Neural cell (in vitro differentiated cells): ENCODE measurements at regions not wholly inside any gene's neighbourhood (a gene's known extent, or its start where the extent isn't known, plus 50 kb on each side); places are given as distances from the start of the nearest gene placed in this dataset.

Source experiments
- H2AFZ ChIP-seq: fragments of 200-600, 300-800 bp; sonication (generic), shearing (Covaris generic); 2 replicates; pipeline ENCODE4 v1.6.0; 2014; ENCODE audit warnings: low read depth, mild to moderate bottlenecking, antibody characterized with exemption, low read length, moderate library complexity
- H3F3A ChIP-seq: fragments of 200-600 bp; shearing (Covaris generic); 2 replicates; pipeline ENCODE4 v1.6.1; 2016; ENCODE audit warnings: mild to moderate bottlenecking, moderate library complexity, mixed read lengths, antibody characterized with exemption, low read length; ENCODE audit not compliant: insufficient read depth, poor library complexity, severe bottlenecking
- H3K27ac ChIP-seq: fragments of 200-600, 300-800 bp; sonication (generic), shearing (Covaris generic); 2 replicates; pipeline ENCODE4 v1.5.1; 2014; ENCODE audit warnings: mild to moderate bottlenecking, low read length, moderate library complexity
- H3K27me3 ChIP-seq: fragments of 300-800, 200-600 bp; sonication (generic), shearing (Covaris generic); 2 replicates; pipeline ENCODE4 v1.6.0; 2014; ENCODE audit warnings: mild to moderate bottlenecking, low read depth, low read length, moderate library complexity; ENCODE audit not compliant: insufficient read depth
- H3K36me3 ChIP-seq: fragments of 300-800, 200-600 bp; sonication (generic), shearing (Covaris generic); 2 replicates; pipeline ENCODE4 v1.5.1; 2014; ENCODE audit warnings: mild to moderate bottlenecking, antibody characterized with exemption, low read length, moderate library complexity; ENCODE audit not compliant: insufficient read depth
- H3K4me2 ChIP-seq: fragments of 300-800, 200-600 bp; sonication (generic), shearing (Covaris generic); 2 replicates; pipeline ENCODE4 v1.6.0; 2014; ENCODE audit warnings: mild to moderate bottlenecking, low read length
- H3K4me3 ChIP-seq: fragments of 300-800, 200-600 bp; sonication (generic), shearing (Covaris generic); 2 replicates; pipeline ENCODE4 v1.5.1; 2014; ENCODE audit warnings: mild to moderate bottlenecking, low read length, moderate library complexity
- H3K79me2 ChIP-seq: fragments of 200-600 bp; shearing (Covaris generic); replicated peaks from 2 replicates; pipeline ENCODE4 v1.6.0; 2014; ENCODE audit warnings: mild to moderate bottlenecking, low read length, moderate library complexity; ENCODE audit not compliant: insufficient read depth
- H3K9ac ChIP-seq: fragments of 300-800, 200-600 bp; sonication (generic), shearing (Covaris generic); 2 replicates; pipeline ENCODE4 v1.6.1; 2016; ENCODE audit warnings: mild to moderate bottlenecking, low read length, mixed read lengths
- H3K9me2 ChIP-seq: fragments of 200-600 bp; shearing (Covaris generic); 2 replicates; pipeline ENCODE4 v1.6.1; 2016; ENCODE audit warnings: mild to moderate bottlenecking, low read length, mixed read lengths; ENCODE audit not compliant: insufficient read depth
- H3K9me3 ChIP-seq: fragments of 200-600, 300-800 bp; sonication (generic), shearing (Covaris generic); 2 replicates; pipeline ENCODE4 v1.6.1; 2016; ENCODE audit warnings: mild to moderate bottlenecking, mixed run types, low read length, moderate library complexity, mixed read lengths
- H4K20me1 ChIP-seq: fragments of 200-600 bp; shearing (Covaris generic); 2 replicates; pipeline ENCODE4 v1.6.1; 2016; ENCODE audit warnings: mild to moderate bottlenecking, mixed run types; ENCODE audit not compliant: insufficient read depth
- EP300 ChIP-seq: fragments of 450-650 bp; conservative IDR thresholded peaks from 2 replicates; pipeline ENCODE4 v1.6.1; 2014; ENCODE audit warnings: antibody characterized with exemption, mild to moderate bottlenecking, moderate library complexity; ENCODE audit not compliant: poor library complexity, severe bottlenecking
- EZH2 ChIP-seq: fragments of 200-600, 300-800 bp; shearing (Covaris generic), sonication (generic); IDR thresholded peaks from 2 replicates; pipeline ENCODE4 v1.6.1; 2014; ENCODE audit warnings: antibody characterized with exemption, low read length, borderline replicate concordance, mild to moderate bottlenecking; ENCODE audit not compliant: insufficient read depth, poor library complexity, severe bottlenecking
- MXI1 ChIP-seq: fragments of 450-650 bp; conservative IDR thresholded peaks from 2 replicates; pipeline ENCODE4 v1.6.1; 2014; ENCODE audit warnings: antibody characterized with exemption, mild to moderate bottlenecking; ENCODE audit not compliant: poor library complexity, severe bottlenecking
- POLR2AphosphoS5 ChIP-seq: IDR thresholded peaks from 2 replicates; pipeline ENCODE4 v1.6.1; 2012
- RAD21 ChIP-seq: fragments of 450-650 bp; conservative IDR thresholded peaks from 2 replicates; pipeline ENCODE4 v1.6.1; 2014; ENCODE audit warnings: antibody characterized with exemption, mild to moderate bottlenecking, moderate library complexity
- REST ChIP-seq: IDR thresholded peaks from 2 replicates; pipeline ENCODE4 v1.6.1; 2012; ENCODE audit warnings: borderline replicate concordance
- SMC3 ChIP-seq: fragments of 450-650 bp; conservative IDR thresholded peaks from 2 replicates; pipeline ENCODE4 v1.6.1; 2014; ENCODE audit warnings: antibody characterized with exemption, mild to moderate bottlenecking, moderate library complexity; ENCODE audit not compliant: poor library complexity
- TAF1 ChIP-seq: IDR thresholded peaks from 2 replicates; pipeline ENCODE4 v1.6.1; 2012; ENCODE audit warnings: low read depth
- TF ChIP-seq, protein P1 (sequence below): fragments of 450-650 bp; IDR thresholded peaks from 2 replicates; pipeline ENCODE4 v1.5.1; 2014; ENCODE audit warnings: antibody characterized with exemption, mild to moderate bottlenecking, moderate library complexity; ENCODE audit not compliant: poor library complexity, severe bottlenecking

DNA sequence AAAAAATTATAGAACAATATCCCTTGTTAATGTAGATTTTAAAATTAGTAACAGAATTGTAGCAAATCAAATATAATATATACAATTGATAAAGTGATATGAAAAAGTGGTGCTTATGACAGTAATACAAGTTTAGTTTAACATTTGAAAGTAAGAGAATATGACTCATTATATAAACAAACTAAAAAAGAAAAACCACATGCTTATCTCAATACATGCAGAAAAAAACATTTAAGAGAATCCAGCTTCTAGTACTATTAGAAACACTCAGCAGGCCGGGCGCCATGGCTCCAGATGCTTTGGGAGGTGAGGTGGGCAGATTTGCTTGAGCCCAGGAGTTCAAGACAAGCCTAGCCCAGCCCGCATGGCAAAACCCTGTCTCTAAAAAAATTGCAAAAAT, 60.7 kb upstream of the LAMA2 start:
- TF ChIP-seq EP300 (no peak), REST (no peak), EZH2 (no peak), MXI1 (no peak), RAD21 (no peak), POLR2AphosphoS5 (no peak), SMC3 (no peak), TAF1 (no peak)
- TF ChIP-seq, protein P1, sequence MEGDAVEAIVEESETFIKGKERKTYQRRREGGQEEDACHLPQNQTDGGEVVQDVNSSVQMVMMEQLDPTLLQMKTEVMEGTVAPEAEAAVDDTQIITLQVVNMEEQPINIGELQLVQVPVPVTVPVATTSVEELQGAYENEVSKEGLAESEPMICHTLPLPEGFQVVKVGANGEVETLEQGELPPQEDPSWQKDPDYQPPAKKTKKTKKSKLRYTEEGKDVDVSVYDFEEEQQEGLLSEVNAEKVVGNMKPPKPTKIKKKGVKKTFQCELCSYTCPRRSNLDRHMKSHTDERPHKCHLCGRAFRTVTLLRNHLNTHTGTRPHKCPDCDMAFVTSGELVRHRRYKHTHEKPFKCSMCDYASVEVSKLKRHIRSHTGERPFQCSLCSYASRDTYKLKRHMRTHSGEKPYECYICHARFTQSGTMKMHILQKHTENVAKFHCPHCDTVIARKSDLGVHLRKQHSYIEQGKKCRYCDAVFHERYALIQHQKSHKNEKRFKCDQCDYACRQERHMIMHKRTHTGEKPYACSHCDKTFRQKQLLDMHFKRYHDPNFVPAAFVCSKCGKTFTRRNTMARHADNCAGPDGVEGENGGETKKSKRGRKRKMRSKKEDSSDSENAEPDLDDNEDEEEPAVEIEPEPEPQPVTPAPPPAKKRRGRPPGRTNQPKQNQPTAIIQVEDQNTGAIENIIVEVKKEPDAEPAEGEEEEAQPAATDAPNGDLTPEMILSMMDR: no peak
- Histone ChIP-seq H3K27me3 (no peaks in the 10 kb centered on the region), H3K4me3 (no peak overlapping the region), H4K20me1 (no peaks in the 10 kb centered on the region), H3K9me2 (no peaks in the 10 kb centered on the region), H3F3A (no peaks in the 10 kb centered on the region), H3K9ac (no peak overlapping the region), H3K9me3 (no peaks in the 10 kb centered on the region), H3K79me2 (no peaks in the 10 kb centered on the region), H3K4me2 (no peak overlapping the region), H3K27ac (no peak overlapping the region), H2AFZ (no peak overlapping the region), H3K36me3 (no peaks in the 10 kb centered on the region)

GRCh38 chr6:128821116-128821515, 61.8 kb upstream of the LAMA2 start:
- no peaks in the 10 kb centered on the region for H3K9me2 ChIP-seq
- no peak overlapping the region for H2AFZ ChIP-seq
- H3K27ac ChIP-seq: no peak overlapping the region
- H3K9me3 ChIP-seq: no peaks in the 10 kb centered on the region
- no peak overlapping the region for H3K9ac ChIP-seq
- TF ChIP-seq MXI1 (no peak), EZH2 (no peak), TAF1 (no peak), RAD21 (no peak), REST (no peak), POLR2AphosphoS5 (no peak), EP300 (no peak), SMC3 (no peak)
- TF ChIP-seq, protein P1: no peak
- H3K4me3 ChIP-seq: no peak overlapping the region
- no peaks in the 10 kb centered on the region for H3K36me3 ChIP-seq
- H3K27me3 ChIP-seq: no peaks in the 10 kb centered on the region
- no peak overlapping the region for H3K4me2 ChIP-seq
- no peaks in the 10 kb centered on the region for H3K79me2 ChIP-seq
- H3F3A ChIP-seq: no peaks in the 10 kb centered on the region
- no peaks in the 10 kb centered on the region for H4K20me1 ChIP-seq
